Osteoblast (primary cell): ENCODE measurements at regions not wholly inside any gene's neighbourhood (a gene's known extent, or its start where the extent isn't known, plus 50 kb on each side); places are given as distances from the start of the nearest gene placed in this dataset.

Source experiments
- DNase-seq: peaks from one replicate; pipeline ENCODE4 v3.0.0; 2011; ENCODE audit warnings: low spot score, mixed read lengths; ENCODE audit not compliant: insufficient read length; ENCODE audit errors: missing footprints
- H2AFZ ChIP-seq: 2 replicates; pipeline ENCODE4 v1.6.0; 2011; ENCODE audit warnings: mild to moderate bottlenecking, low read length
- H3K27ac ChIP-seq: 2 replicates; pipeline ENCODE4 v1.5.1; 2011; ENCODE audit warnings: mild to moderate bottlenecking, low read depth, low read length, moderate library complexity
- H3K27me3 ChIP-seq: 2 replicates; pipeline ENCODE4 v1.6.0; 2012; ENCODE audit warnings: mild to moderate bottlenecking, control low read depth, inconsistent platforms, low read length, moderate library complexity; ENCODE audit not compliant: insufficient read depth
- H3K36me3 ChIP-seq: 2 replicates; pipeline ENCODE4 v1.5.1; 2011; ENCODE audit warnings: mild to moderate bottlenecking, low read length, control low read depth, moderate library complexity; ENCODE audit not compliant: insufficient read depth
- H3K4me1 ChIP-seq: 2 replicates; pipeline ENCODE4 v1.5.1; 2011; ENCODE audit warnings: mild to moderate bottlenecking, low read length, control low read depth, moderate library complexity; ENCODE audit not compliant: insufficient read depth
- H3K4me2 ChIP-seq: 2 replicates; pipeline ENCODE4 v1.6.0; 2011; ENCODE audit warnings: mild to moderate bottlenecking, low read length; ENCODE audit not compliant: insufficient read depth
- H3K4me3 ChIP-seq: fragments of 200-600 bp; sonication (generic); 3 replicates; pipeline ENCODE4 v1.5.1; 2012; ENCODE audit warnings: mild to moderate bottlenecking, low read length, inconsistent platforms; ENCODE audit not compliant: insufficient read depth
- H3K79me2 ChIP-seq: 2 replicates; pipeline ENCODE4 v1.6.0; 2012; ENCODE audit warnings: mild to moderate bottlenecking, low read length, control low read depth, inconsistent platforms; ENCODE audit not compliant: insufficient read depth
- H3K9me3 ChIP-seq: 2 replicates; pipeline ENCODE4 v1.5.1; 2011; ENCODE audit warnings: low read depth, low read length, control low read depth
- H4K20me1 ChIP-seq: 2 replicates; pipeline ENCODE4 v1.6.0; 2012; ENCODE audit warnings: mild to moderate bottlenecking, low read length, control low read depth; ENCODE audit not compliant: insufficient read depth
- CTCF ChIP-seq: IDR thresholded peaks from 2 replicates; pipeline ENCODE4 v1.5.1; 2011; ENCODE audit warnings: mild to moderate bottlenecking, low read depth, low read length, moderate library complexity; ENCODE audit errors: extremely low read depth

- no peaks in the 10 kb centered on the region for H3K27me3 ChIP-seq
- peak overlapping the region; percentile 1 for H3K4me2 ChIP-seq
- no peak for TF ChIP-seq CTCF
- peaks cover 43% of the 10 kb centered on the region for H3K4me1 ChIP-seq
- peak; percentile 82 for DNase-seq
- no peaks in the 10 kb centered on the region for H3K79me2 ChIP-seq
- H3K27ac ChIP-seq = peak overlapping the region; percentile 76
- H3K36me3 ChIP-seq = no peaks in the 10 kb centered on the region
- H2AFZ ChIP-seq = no peak overlapping the region
- no peaks in the 10 kb centered on the region for H3K9me3 ChIP-seq
- H4K20me1 ChIP-seq = no peaks in the 10 kb centered on the region
- H3K4me3 ChIP-seq = no peak overlapping the region
These were observed 101.2 kb downstream of the HMHB1 start for GRCh38 chr5:143913008-143913752.

- DNase-seq = no peak
- no peaks in the 10 kb centered on the region for H3K27me3 ChIP-seq
- H3K9me3 ChIP-seq = no peaks in the 10 kb centered on the region
- H3K4me3 ChIP-seq = no peak overlapping the region
- H3K36me3 ChIP-seq = no peaks in the 10 kb centered on the region
- H3K79me2 ChIP-seq = no peaks in the 10 kb centered on the region
- TF ChIP-seq CTCF = no peak
- peak overlapping the region; percentile 12 for H2AFZ ChIP-seq
- peaks cover 43% of the 10 kb centered on the region for H3K4me1 ChIP-seq
- no peaks in the 10 kb centered on the region for H4K20me1 ChIP-seq
- H3K27ac ChIP-seq = peak overlapping the region; percentile 20
- peak overlapping the region; percentile 5 for H3K4me2 ChIP-seq
These were observed 102.8 kb downstream of the HMHB1 start for GRCh38 chr5:143914756-143915155.

- peak overlapping the region; percentile 46 for H3K27ac ChIP-seq
- peak; percentile 23 for DNase-seq
- no peak overlapping the region for H3K4me3 ChIP-seq
- no peaks in the 10 kb centered on the region for H3K9me3 ChIP-seq
- H3K4me2 ChIP-seq = no peak overlapping the region
- H3K36me3 ChIP-seq = no peaks in the 10 kb centered on the region
- H2AFZ ChIP-seq = peak overlapping the region; percentile 59
- no peaks in the 10 kb centered on the region for H3K79me2 ChIP-seq
- H4K20me1 ChIP-seq = no peaks in the 10 kb centered on the region
- H3K4me1 ChIP-seq = peaks cover 53% of the 10 kb centered on the region
- no peaks in the 10 kb centered on the region for H3K27me3 ChIP-seq
- no peak for TF ChIP-seq CTCF
These were observed 104.5 kb downstream of the HMHB1 start for GRCh38 chr5:143916451-143916850.

GRCh38 chr5:143918961-143919360 lies 107.0 kb downstream of the HMHB1 start:
- Histone ChIP-seq H3K27ac (no peak overlapping the region), H4K20me1 (no peaks in the 10 kb centered on the region), H2AFZ (no peak overlapping the region), H3K36me3 (no peaks in the 10 kb centered on the region), H3K9me3 (no peaks in the 10 kb centered on the region), H3K79me2 (no peaks in the 10 kb centered on the region), H3K27me3 (no peaks in the 10 kb centered on the region), H3K4me1 (peaks cover 66% of the 10 kb centered on the region), H3K4me3 (no peak overlapping the region), H3K4me2 (no peak overlapping the region)
- no peak for DNase-seq
- TF ChIP-seq CTCF = no peak
